HPDE6-E6E7 (cell line): ENCODE measurements at regions not wholly inside any gene's neighbourhood (a gene's known extent, or its start where the extent isn't known, plus 50 kb on each side); places are given as distances from the start of the nearest gene placed in this dataset.

Source experiments
- DNase-seq: peaks from one replicate; pipeline ENCODE4 v3.0.0; 2011; ENCODE audit warnings: missing footprints; ENCODE audit errors: extremely low spot score

GRCh38 chr9:32253731-32254130, 130.7 kb upstream of the ACO1 start:
- no peak for DNase-seq

GRCh38 chr9:32255026-32255425, 129.4 kb upstream of the ACO1 start:
- no peak for DNase-seq

- no peak for DNase-seq
Measured at GRCh38 chr9:32258482-32258881, 126.0 kb upstream of the ACO1 start.

GRCh38 chr9:32260151-32260862, 124.1 kb upstream of the ACO1 start:
- DNase-seq = no peak

GRCh38 chr9:32264170-32264864, 120.1 kb upstream of the ACO1 start:
- DNase-seq = no peak

GRCh38 chr9:32265037-32265436, 119.4 kb upstream of the ACO1 start:
- DNase-seq = no peak

- no peak for DNase-seq
Measured at GRCh38 chr9:32278991-32279390, 105.5 kb upstream of the ACO1 start.

- no peak for DNase-seq
Measured at GRCh38 chr9:32289756-32290155, 94.7 kb upstream of the ACO1 start.

GRCh38 chr9:32291370-32291769, 93.1 kb upstream of the ACO1 start:
- no peak for DNase-seq

- DNase-seq = no peak
Measured at GRCh38 chr9:32292611-32293010, 91.8 kb upstream of the ACO1 start.

GRCh38 chr9:32293091-32293490, 91.4 kb upstream of the ACO1 start:
- DNase-seq = no peak

GRCh38 chr9:32294106-32294505, 90.3 kb upstream of the ACO1 start:
- no peak for DNase-seq

GRCh38 chr9:32300373-32300772, 84.1 kb upstream of the ACO1 start:
- no peak for DNase-seq

GRCh38 chr9:32304495-32304894, 79.9 kb upstream of the ACO1 start:
- no peak for DNase-seq

GRCh38 chr9:32306006-32306405, 78.4 kb upstream of the ACO1 start:
- no peak for DNase-seq

- DNase-seq = no peak
Measured at GRCh38 chr9:32319312-32319929, 65.0 kb upstream of the ACO1 start.

GRCh38 chr9:32322622-32323021, 61.8 kb upstream of the ACO1 start:
- DNase-seq = no peak

GRCh38 chr9:32326146-32326545, 58.3 kb upstream of the ACO1 start:
- DNase-seq = no peak

- no peak for DNase-seq
Measured at GRCh38 chr9:32331240-32331639, 53.2 kb upstream of the ACO1 start.

GRCh38 chr9:32334112-32334511, 50.3 kb upstream of the ACO1 start:
- no peak for DNase-seq
